Umbilical cord (tissue), 1 donor: ENCODE measurements at regions not wholly inside any gene's neighbourhood (a gene's known extent, or its start where the extent isn't known, plus 50 kb on each side); places are given as distances from the start of the nearest gene placed in this dataset.
A peak's percentile ranks its signal among the peaks of the same experiment; 100 is the strongest.

Experiments used
- DNase-seq: peaks from one replicate; pipeline ENCODE4 v3.0.0-alpha.2; 2015; ENCODE audit warnings: low spot score

DNA sequence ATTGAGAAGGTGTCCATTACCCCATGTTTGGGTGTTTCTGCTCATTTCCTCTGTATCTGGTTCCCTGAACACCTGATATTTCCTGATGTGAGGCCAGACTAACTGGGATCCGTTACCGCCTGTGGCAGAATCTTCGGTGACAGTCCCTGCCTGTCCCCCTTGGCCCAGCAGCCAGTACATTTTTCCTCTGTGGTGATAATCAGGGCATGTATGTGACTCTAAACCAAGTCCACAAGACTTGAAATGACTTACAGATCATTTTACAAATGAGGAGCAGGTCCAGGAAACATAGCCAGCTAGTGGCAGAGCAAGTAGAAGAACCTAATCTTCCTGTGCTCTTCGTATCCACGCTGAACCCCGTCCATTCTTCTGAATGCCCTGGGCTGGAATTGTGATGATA lies 143.5 kb upstream of the IPO9 start:
- no peak for DNase-seq

GRCh38 chr1:201686714-201687455 lies 142.1 kb upstream of the IPO9 start:
- no peak for DNase-seq

DNA sequence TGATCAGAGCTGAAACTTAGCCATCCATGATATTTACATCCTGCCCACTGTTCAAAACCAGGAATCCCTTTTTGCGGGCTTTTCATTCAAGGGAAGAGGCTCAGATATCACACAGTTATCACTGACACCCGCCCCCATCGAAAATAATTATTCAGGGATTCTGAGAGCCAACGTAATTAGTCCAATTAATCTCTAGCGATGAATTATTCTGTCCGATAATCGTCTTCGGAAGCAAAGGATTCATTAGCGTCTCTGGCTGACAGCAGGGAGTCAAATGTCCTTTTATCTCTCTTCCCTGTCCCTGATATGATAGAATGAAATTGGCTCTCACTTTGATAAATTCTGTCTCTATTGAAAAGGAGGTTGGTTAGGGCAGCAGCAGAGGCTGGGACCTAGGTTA lies 140.4 kb upstream of the IPO9 start:
- DNase-seq, result no peak

GRCh38 chr1:201689647-201690046 lies 139.3 kb upstream of the IPO9 start:
- DNase-seq, result no peak

DNA sequence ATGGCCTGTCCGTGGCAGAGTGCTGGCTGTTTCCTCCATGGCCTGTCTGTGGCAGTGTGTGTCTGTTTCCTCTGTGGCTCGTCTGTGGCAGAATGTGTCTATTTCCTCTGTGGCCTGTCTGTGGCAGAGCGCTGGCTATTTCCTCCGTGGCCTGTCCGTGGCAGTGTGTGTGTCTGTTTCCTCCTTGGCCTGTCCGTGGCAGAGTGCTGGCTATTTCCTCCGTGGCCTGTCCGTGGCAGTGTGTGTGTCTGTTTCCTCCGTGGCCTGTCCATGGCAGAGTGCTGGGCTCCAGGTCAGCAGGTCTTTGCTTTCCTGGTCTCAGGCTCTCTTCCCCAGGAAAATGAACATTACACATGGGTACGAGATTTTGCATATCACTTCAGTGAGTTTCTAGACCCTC lies 138.4 kb upstream of the IPO9 start:
- DNase-seq, result no peak

- no peak for DNase-seq
These were observed 137.0 kb upstream of the IPO9 start for GRCh38 chr1:201691716-201692554.

GRCh38 chr1:201692555-201693394 lies 136.2 kb upstream of the IPO9 start:
- no peak for DNase-seq

DNA sequence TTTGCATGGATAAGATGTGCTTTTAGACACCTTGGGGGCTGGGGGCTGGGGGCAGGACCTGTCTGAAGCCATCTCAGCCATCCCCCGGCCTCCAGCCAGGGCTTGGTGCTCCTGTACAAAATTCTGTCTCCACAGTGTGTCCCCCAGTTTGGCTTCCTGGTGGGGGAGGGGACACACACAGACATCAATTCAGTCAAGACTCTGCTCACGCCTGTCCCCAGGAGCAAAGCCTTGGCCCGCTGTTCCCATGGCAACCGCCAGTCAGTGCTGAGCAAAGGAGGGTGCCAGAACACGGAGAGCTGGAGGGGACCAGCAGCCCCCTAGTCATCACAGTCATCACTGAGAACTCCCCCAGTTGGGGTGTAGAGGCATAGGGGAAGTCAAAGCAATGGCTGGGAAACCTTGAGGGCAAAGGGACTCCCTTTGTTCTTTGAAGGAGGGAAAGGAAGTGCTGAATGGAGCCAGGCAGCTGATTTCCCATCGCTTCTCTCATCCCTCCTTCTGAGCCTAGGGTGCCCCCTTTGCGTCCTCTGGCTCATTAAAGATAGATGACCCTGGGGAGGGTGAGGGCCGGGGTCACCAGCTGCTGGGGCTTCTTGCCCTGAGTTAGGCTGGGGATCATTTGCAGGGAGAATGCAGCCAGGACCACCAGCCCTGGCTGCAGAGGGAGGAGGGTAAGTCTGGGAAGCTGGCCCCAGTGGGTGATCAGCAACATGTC lies 134.9 kb upstream of the IPO9 start:
- no peak for DNase-seq

DNA sequence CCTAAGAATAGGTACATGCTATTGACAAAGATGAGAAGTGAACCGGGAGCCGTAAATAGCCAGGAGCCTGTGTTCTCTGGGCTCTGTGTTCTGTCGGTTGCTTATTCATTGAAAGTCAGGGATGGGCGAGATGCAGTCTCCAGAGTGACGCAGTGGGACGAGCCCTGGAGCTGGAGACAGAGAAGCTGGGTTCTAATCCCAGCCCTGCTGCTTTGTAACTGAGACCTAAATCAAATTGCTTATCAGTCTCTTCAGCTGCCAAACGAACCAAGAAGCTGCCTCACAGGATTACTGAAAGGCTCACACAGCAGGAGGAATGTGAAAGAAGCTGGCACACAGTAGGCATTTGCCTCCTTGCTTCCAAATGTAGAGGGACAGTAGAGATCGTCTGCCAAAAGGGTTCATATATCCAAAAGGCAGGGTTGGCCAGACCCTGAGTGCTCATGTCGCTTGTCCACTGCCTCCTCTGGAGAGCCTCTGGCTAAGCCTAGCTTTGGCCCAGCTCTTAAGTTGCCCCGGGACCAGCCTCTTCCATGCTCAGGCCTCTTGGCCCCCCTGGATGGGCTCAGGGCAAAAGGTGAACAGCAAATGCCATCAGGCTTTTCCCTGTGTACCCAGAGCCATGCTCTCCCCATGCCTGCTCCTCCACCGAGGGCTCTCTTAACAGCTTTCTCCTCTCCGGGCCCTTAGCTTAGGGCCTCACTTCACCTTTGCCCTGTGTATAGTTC lies 134.2 kb upstream of the IPO9 start:
- DNase-seq, result peak; percentile 73

GRCh38 chr1:201695607-201696006 lies 133.3 kb upstream of the IPO9 start:
- no peak for DNase-seq

GRCh38 chr1:201696217-201696761 lies 132.7 kb upstream of the IPO9 start:
- peak; percentile 88 for DNase-seq

GRCh38 chr1:201697174-201697573 lies 131.8 kb upstream of the IPO9 start:
- no peak for DNase-seq

DNA sequence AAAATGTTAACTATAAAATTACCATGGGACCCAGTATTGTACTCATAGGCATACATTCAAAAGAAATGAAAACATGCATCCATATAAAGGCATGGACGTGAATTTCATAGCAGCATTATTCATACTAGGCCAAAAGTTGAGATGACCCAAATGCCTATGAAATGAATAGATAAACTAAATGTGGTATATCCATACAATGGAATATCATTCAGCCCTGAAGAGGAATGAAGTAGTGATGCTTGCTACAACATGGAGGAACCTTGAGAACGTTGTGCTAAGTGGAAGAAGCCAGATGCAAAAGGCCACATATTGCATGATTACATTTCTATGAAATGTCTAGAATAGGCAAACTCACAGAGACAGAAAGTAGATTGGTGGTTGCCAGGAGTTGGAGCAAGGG lies 127.1 kb upstream of the IPO9 start:
- no peak for DNase-seq

GRCh38 chr1:201702936-201703335 lies 126.0 kb upstream of the IPO9 start:
- no peak for DNase-seq

DNA sequence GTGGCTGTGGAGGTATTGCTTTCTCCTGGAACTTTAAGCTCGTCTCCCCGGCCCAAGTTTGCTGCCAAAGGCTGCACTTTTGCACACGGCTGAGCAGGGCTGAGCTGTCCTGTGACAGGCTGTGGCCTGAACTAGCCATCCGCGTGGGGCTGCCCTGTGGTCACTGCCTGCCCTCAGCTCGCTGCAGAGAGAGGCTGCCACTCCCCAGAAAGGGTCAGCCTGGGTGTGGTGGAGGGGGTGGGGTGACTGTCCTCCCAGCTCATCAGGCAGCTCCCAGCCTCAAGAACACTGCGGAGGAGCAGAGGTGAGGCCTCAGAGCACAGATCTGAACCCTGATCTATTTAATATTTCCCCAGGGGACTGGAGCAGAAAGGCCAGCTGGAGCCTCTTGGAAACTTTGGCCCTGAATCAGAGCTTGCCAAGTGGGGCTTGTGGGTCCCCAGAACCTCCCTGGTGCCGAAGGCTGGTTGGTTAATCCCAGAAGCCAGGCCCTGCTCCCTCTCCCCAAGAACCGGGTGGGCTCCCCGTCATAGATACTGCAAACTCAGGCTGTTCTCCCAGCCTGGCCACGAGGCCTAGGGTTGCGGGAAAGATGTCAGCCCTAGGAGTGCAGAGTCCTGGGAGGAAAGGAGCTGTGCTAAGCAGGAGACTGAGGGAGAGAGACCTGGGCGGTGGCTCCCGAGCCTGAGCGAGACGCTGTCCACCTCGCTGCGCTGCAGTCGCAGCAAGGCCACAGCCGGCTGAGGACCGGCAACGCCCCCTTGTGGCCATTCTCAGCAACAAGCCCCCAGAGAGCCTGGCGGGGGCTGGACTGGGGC lies 125.1 kb upstream of the IPO9 start:
- DNase-seq, result peak; percentile 85

DNA sequence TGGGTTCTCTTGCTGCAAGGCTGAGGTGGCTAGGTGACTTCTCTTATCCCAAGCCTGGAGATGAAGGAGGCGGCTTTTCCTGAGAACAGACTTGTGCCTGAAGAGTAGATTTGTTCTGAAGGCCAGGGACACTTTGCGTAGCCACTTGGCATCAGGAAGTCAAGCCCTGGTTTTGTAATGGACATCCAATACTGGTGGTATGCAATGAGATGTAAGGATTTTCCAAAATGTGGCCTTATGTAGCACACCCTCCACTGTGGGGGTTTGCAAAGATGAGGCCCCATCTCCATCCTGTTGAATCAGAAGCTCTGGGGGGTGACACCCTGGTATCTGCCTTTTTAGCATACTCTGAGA lies 124.5 kb upstream of the IPO9 start:
- no peak for DNase-seq

DNA sequence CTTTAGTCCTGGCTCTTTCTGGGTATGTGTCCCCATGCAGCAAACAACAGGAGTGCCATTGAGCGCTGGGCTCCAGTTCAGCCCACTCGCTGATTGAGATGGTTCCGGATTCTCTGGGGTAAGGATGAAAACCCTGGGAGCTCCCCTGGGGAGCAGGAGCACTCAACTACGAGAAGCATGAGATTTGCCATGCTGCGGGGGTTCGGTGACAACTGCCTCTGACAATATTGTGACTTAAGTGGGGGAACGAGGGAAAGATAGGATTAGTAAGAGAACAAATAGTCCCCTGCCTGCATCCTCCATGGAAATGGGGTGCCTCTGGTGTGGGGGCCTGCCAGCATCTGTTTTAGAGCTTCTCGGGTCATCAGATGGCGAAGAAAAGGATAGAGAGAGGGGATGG lies 123.6 kb upstream of the IPO9 start:
- DNase-seq, result no peak

DNA sequence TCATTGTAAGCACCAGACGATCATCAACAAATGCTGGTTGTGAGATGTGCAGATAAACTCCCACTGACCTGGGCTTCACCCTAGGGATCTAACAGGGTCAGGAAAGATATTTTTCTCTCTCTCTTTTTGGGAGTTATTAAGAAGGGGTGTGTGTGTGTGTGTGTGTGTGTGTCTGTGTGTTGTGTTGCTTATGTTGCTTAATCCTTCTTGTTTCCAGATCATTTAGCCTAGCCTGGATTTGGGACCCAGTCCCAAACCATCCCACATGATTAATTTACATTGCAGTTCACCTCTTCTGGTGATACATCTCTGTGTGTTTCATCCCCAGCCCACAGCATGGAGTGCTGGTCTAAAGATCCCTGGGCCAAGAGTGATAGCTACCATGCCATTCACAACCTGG lies 122.8 kb upstream of the IPO9 start:
- no peak for DNase-seq

DNA sequence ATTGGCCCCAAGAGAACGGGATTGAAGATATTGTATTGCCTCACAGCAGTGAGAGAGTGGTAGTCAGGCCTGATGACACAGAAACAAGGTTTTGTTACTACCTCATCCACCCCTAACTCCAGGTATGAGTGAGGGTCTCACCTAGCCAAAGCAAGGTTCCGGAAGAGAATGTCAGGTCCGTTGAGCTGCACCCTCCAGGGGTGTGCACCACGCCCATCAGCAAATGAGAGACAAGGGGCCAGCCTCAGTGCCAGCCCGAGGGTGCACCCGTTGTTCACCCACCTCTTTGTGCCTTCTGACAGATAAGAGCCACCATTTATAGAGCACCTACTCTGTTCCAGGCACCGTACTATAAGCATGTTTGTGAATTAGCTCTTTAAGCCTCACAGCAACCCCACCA lies 121.9 kb upstream of the IPO9 start:
- DNase-seq, result no peak

GRCh38 chr1:201707656-201708055 lies 121.3 kb upstream of the IPO9 start:
- DNase-seq, result no peak
